ENCODE measurements at regions not wholly inside any gene's neighbourhood (a gene's known extent, or its start where the extent isn't known, plus 50 kb on each side); places are given as distances from the start of the nearest gene placed in this dataset.

DNA sequence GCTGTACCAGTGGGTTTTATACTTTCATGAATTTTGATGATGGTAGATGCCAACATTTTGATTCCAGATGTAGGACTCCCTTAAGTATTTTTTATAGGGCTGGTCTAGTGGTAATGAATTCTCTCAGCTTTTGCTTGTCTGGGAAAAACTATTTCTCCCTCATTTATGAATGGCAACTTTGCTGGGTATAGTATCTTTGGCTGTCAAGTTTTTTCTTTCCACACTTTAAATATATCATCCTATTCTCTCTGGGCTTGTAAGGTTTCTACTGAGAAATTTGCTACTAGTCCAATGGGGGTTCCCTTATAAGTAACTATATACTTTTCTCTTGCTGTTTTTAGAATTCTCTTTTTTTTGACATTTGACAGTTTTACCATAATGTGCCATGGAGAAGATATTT, 629.3 kb downstream of the NR2F1-AS1 start:
- TF ChIP-seq, protein P1, sequence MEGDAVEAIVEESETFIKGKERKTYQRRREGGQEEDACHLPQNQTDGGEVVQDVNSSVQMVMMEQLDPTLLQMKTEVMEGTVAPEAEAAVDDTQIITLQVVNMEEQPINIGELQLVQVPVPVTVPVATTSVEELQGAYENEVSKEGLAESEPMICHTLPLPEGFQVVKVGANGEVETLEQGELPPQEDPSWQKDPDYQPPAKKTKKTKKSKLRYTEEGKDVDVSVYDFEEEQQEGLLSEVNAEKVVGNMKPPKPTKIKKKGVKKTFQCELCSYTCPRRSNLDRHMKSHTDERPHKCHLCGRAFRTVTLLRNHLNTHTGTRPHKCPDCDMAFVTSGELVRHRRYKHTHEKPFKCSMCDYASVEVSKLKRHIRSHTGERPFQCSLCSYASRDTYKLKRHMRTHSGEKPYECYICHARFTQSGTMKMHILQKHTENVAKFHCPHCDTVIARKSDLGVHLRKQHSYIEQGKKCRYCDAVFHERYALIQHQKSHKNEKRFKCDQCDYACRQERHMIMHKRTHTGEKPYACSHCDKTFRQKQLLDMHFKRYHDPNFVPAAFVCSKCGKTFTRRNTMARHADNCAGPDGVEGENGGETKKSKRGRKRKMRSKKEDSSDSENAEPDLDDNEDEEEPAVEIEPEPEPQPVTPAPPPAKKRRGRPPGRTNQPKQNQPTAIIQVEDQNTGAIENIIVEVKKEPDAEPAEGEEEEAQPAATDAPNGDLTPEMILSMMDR (IDR thresholded peaks at IDR 0.05; ENCODE audit: low read depth, low read length) = no peak
- TF ChIP-seq MYC (IDR thresholded peaks at IDR 0.05; ENCODE audit: low read depth, low read length) (no peak), POLR2A (IDR thresholded peaks at IDR 0.05; ENCODE audit: extremely low read depth, insufficient read length) (no peak)
- TF ChIP-seq, protein P2, sequence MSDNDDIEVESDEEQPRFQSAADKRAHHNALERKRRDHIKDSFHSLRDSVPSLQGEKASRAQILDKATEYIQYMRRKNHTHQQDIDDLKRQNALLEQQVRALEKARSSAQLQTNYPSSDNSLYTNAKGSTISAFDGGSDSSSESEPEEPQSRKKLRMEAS (IDR thresholded peaks at IDR 0.05; ENCODE audit: low read depth, low read length) = no peak
- no peak for DNase-seq (ENCODE audit: low read depth)
- H3K4me3 ChIP-seq (ENCODE audit: low read depth, low read length) = no peak overlapping the region

DNA sequence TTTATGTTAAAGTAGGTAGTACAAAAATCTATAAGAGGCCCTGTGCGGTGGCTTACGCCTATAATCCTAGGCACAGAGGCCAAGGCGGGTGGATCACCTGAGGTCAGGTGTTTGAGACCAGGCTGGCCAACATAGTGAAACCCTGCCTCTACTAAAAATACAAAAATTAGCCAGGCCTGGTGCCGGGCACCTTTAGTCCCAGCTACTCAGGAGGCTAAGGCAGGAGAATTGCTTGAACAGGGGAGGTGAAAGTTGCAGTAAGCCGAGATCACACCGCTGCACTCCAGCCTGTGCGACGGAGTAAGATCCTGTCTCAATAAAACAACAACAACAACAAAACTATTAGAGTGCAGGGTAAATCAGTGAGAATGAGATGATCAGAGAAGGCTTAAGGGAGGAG, 634.5 kb downstream of the NR2F1-AS1 start:
- no peak overlapping the region for H3K4me3 ChIP-seq (ENCODE audit: low read depth, low read length)
- DNase-seq (ENCODE audit: low read depth) = no peak
- TF ChIP-seq, protein P2 (IDR thresholded peaks at IDR 0.05; ENCODE audit: low read depth, low read length) = no peak
- TF ChIP-seq, protein P1 (IDR thresholded peaks at IDR 0.05; ENCODE audit: low read depth, low read length) = no peak
- TF ChIP-seq POLR2A (IDR thresholded peaks at IDR 0.05; ENCODE audit: extremely low read depth, insufficient read length) = no peak
- TF ChIP-seq MYC (IDR thresholded peaks at IDR 0.05; ENCODE audit: low read depth, low read length) = no peak

DNA sequence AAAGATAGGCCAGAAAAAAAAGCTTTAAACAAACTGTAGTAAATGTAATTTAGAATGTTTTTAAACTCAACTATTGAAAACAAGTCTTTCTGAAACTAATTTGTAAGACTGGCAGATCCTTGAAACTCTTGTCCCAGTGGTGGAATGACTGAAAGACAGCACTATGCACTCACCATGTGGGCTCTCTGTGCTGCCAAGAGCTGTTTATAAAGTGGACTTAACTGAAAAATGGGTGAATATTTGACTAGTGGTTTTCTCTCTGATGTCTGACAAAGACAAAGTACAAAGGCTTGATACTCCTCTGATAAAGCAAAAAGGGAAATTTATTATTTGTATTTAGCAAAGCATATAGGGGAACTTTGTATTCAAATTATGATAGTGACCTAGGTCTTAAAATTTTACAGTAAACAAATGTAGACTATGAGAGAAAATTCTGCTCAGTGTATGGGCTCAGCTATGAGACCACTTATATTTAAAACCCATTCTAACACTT, 635.4 kb downstream of the NR2F1-AS1 start:
- H3K4me3 ChIP-seq (ENCODE audit: low read depth, low read length) = no peak overlapping the region
- no peak for DNase-seq (ENCODE audit: low read depth)
- TF ChIP-seq MYC (IDR thresholded peaks at IDR 0.05; ENCODE audit: low read depth, low read length) (no peak), POLR2A (IDR thresholded peaks at IDR 0.05; ENCODE audit: extremely low read depth, insufficient read length) (no peak)
- TF ChIP-seq, protein P2 (IDR thresholded peaks at IDR 0.05; ENCODE audit: low read depth, low read length) = no peak
- TF ChIP-seq, protein P1 (IDR thresholded peaks at IDR 0.05; ENCODE audit: low read depth, low read length) = no peak

DNA sequence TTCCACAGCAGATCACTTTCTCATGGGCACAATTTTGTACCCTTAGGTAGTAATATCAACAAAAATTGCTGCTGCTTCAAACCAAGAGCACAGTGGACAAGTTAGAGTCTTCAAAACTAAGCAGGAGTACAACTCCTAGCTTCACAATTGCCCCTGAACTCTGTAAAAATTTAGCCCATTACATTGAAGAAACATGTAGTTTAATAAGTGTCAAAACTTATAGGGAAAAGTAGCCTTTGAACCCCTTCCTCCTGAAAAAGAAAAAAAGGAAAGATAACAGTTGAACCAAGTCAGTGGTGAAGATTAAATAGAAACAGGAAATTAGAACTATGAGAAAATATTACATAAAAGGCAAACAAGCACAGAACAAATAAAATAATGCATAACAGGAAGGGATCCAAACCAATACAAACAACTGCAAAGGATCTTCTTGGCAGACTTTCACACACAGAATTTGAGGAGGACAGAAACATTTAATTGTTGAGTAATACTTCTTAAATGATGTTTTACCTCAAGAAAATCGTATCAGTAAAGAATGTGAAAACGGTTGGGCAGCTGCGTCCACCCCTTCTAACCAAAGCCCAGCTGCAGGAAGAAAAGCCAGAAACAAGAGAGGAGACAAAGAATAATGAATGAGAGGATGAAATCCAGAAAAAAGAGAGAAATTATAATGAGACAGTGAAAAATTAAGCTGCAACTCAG, 636.0 kb downstream of the NR2F1-AS1 start:
- H3K4me3 ChIP-seq (ENCODE audit: low read depth, low read length) = no peak overlapping the region
- DNase-seq (ENCODE audit: low read depth) = no peak
- TF ChIP-seq POLR2A (IDR thresholded peaks at IDR 0.05; ENCODE audit: extremely low read depth, insufficient read length) (no peak), MYC (IDR thresholded peaks at IDR 0.05; ENCODE audit: low read depth, low read length) (no peak)
- TF ChIP-seq, protein P2 (IDR thresholded peaks at IDR 0.05; ENCODE audit: low read depth, low read length) = no peak
- TF ChIP-seq, protein P1 (IDR thresholded peaks at IDR 0.05; ENCODE audit: low read depth, low read length) = no peak

DNA sequence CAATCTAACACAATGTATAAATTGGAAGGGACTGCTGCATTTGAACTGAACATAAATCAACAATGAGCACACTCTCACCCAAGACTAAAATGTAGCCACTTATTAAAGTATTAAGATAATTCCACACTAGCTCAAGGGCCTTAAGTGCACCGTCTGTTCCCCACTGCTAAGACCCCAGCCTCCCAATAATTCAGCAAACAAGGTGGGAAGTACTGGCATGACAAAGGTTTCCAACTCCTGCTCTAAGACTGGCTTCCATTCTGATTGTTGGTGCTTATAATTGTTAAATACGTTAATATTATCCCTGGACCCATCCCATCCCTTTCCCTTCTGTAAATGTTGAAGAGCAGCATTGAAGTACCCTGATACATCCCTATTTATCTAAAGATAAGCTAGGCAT, 636.7 kb downstream of the NR2F1-AS1 start:
- no peak for DNase-seq (ENCODE audit: low read depth)
- no peak overlapping the region for H3K4me3 ChIP-seq (ENCODE audit: low read depth, low read length)
- TF ChIP-seq, protein P1 (IDR thresholded peaks at IDR 0.05; ENCODE audit: low read depth, low read length) = no peak
- TF ChIP-seq MYC (IDR thresholded peaks at IDR 0.05; ENCODE audit: low read depth, low read length) = no peak
- TF ChIP-seq, protein P2 (IDR thresholded peaks at IDR 0.05; ENCODE audit: low read depth, low read length) = no peak
- no peak for TF ChIP-seq POLR2A (IDR thresholded peaks at IDR 0.05; ENCODE audit: extremely low read depth, insufficient read length)

Data from NB4 (cell line).